ENCODE measurements at regions not wholly inside any gene's neighbourhood (a gene's known extent, or its start where the extent isn't known, plus 50 kb on each side); places are given as distances from the start of the nearest gene placed in this dataset.

DNA sequence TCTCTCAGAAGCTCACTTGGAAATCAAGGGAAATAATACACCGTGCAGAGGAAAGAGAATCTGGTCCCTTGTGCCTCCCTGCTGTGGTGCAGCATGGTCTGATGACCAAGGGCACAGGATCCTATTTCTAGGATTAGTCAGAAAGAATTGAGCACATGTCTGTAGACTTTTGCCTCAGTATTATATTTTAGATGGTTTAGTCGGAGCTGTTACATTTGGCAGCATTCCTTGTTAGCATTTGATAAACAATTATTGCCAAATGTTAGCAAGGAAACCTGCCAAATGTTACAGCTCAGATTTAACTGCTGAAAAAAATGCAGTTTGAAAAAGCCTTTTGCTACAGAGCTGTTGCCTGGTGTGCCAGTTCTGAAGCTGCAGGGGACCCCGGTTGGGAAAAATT, 183.5 kb upstream of the DPYD start:
- H3K36me3 ChIP-seq, result no peaks in the 10 kb centered on the region
- peaks cover 12% of the 10 kb centered on the region for H3K9me3 ChIP-seq
- H3K4me1 ChIP-seq, result no peaks in the 10 kb centered on the region
- no peak overlapping the region for H3K27ac ChIP-seq
- ATAC-seq (no peak), DNase-seq (no peak)
- no peaks in the 10 kb centered on the region for H3K27me3 ChIP-seq
- intact Hi-C loops (cut with DNase I), result no loop called here
- no peak for TF ChIP-seq CTCF (IDR thresholded peaks at IDR 0.05)
- no peak overlapping the region for H3K4me3 ChIP-seq

- H3K27me3 ChIP-seq, result no peaks in the 10 kb centered on the region
Measured at GRCh38 chr1:98103617-98104285, 182.9 kb upstream of the DPYD start.

GRCh38 chr1:98102345-98103030, 181.7 kb upstream of the DPYD start:
- no peak for TF ChIP-seq CTCF (IDR thresholded peaks at IDR 0.05)
- Histone ChIP-seq H3K9me3 (peaks cover 8% of the 10 kb centered on the region), H3K27me3 (no peaks in the 10 kb centered on the region), H3K27ac (no peak overlapping the region), H3K4me1 (no peaks in the 10 kb centered on the region), H3K4me3 (no peak overlapping the region), H3K36me3 (no peaks in the 10 kb centered on the region)
- DNase-seq (no peak), ATAC-seq (no peak)
- intact Hi-C loops (cut with DNase I), result no loop called here

More at GRCh38 chr1:98103617-98104285, 182.9 kb upstream of the DPYD start:
- Histone ChIP-seq H3K4me3 (no peak overlapping the region), H3K36me3 (no peaks in the 10 kb centered on the region), H3K4me1 (no peaks in the 10 kb centered on the region), H3K27ac (no peak overlapping the region), H3K9me3 (peaks cover 12% of the 10 kb centered on the region)
- ATAC-seq, result no peak
- intact Hi-C loops (cut with DNase I), result no loop called here
- no peak for TF ChIP-seq CTCF (IDR thresholded peaks at IDR 0.05)
- no peak for DNase-seq

GRCh38 chr1:98101364-98101763, 180.5 kb upstream of the DPYD start:
- no peak for ATAC-seq
- Histone ChIP-seq H3K27me3 (no peaks in the 10 kb centered on the region), H3K36me3 (no peaks in the 10 kb centered on the region), H3K9me3 (no peaks in the 10 kb centered on the region), H3K27ac (no peak overlapping the region), H3K4me3 (no peak overlapping the region), H3K4me1 (no peaks in the 10 kb centered on the region)
- TF ChIP-seq CTCF (IDR thresholded peaks at IDR 0.05), result no peak
- no peak for DNase-seq
- intact Hi-C loops (cut with DNase I), result no loop called here

DNA sequence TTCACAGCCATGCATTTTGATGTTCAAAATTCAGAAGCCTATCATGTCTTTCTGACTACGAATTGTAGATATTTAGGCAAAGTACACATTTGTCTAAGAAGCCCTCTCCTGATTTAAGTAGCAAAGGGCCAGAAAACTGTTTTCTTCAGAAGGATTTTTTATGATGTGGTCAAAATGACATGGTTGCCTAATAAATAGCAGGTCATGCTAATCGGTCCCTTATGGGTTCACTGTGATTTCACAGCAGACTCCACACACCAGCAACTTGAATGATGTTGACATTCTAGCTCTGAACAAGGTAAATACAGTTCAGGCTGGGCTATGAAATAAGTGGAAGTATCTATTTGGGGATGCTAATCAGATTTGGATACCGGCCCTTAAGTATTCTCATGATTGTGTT, 178.7 kb upstream of the DPYD start:
- TF ChIP-seq CTCF (IDR thresholded peaks at IDR 0.05), result no peak
- Histone ChIP-seq H3K9me3 (no peaks in the 10 kb centered on the region), H3K27ac (no peak overlapping the region), H3K27me3 (no peaks in the 10 kb centered on the region), H3K4me1 (no peaks in the 10 kb centered on the region), H3K36me3 (no peaks in the 10 kb centered on the region), H3K4me3 (no peak overlapping the region)
- intact Hi-C loops (cut with DNase I), result no loop called here
- no peak for ATAC-seq
- DNase-seq, result no peak
